ENCODE measurements at regions not wholly inside any gene's neighbourhood (a gene's known extent, or its start where the extent isn't known, plus 50 kb on each side); places are given as distances from the start of the nearest gene placed in this dataset.

GRCh38 chr2:41884718-41885117 lies 163.1 kb upstream of the PKDCC start:
- no peak for TF ChIP-seq CTCF (conservative IDR thresholded peaks at IDR 0.05; ENCODE audit: low read length)
- TF ChIP-seq EZH2phosphoT487 (IDR thresholded peaks at IDR 0.05; ENCODE audit: borderline replicate concordance, low read depth, low read length): no peak
